Coronary artery (tissue), 2 donors: ENCODE measurements at regions not wholly inside any gene's neighbourhood (a gene's known extent, or its start where the extent isn't known, plus 50 kb on each side); places are given as distances from the start of the nearest gene placed in this dataset.
A peak's percentile ranks its signal among the peaks of the same experiment; 100 is the strongest.

Experiments used
- DNase-seq: peaks from one replicate; pipeline ENCODE4 v3.0.0-alpha.2; 2017; ENCODE audit warnings: low spot score
- H3K27ac ChIP-seq, 2 donors: fragments of 200-600 bp; sonication (generic); one replicate each; pipeline ENCODE4 v1.5.1; 2016 to 2019
- H3K4me3 ChIP-seq: fragments of 200-600 bp; sonication (generic); 2 replicates; pipeline ENCODE4 v1.5.1; 2016; ENCODE audit warnings: mild to moderate bottlenecking, moderate library complexity
- TF ChIP-seq, protein P1 (sequence below): fragments of 200-600 bp; sonication (generic); IDR thresholded peaks from one replicate; pipeline ENCODE4 v1.5.1; 2019; ENCODE audit warnings: antibody characterized with exemption

DNA sequence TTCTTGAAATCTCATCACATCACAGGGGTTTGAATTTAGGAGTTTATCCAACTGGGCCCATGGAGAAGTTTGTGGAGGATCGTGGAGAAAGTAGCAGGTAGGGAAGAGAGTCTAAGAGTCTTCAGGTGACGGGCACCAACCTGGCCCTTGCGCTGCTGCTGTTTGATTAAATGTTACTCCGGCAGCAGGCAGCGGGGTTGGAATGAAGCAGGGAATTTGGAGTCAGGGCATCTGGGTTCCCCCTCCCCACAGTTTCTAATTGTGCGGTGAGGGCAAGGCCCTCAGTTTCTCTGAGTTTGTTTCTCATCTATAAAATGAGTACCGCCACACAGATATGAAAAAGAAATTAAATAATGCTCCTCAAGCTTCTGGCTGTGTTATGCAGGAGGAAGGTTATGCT, 182.9 kb upstream of the RGMA start:
- TF ChIP-seq, protein P1, sequence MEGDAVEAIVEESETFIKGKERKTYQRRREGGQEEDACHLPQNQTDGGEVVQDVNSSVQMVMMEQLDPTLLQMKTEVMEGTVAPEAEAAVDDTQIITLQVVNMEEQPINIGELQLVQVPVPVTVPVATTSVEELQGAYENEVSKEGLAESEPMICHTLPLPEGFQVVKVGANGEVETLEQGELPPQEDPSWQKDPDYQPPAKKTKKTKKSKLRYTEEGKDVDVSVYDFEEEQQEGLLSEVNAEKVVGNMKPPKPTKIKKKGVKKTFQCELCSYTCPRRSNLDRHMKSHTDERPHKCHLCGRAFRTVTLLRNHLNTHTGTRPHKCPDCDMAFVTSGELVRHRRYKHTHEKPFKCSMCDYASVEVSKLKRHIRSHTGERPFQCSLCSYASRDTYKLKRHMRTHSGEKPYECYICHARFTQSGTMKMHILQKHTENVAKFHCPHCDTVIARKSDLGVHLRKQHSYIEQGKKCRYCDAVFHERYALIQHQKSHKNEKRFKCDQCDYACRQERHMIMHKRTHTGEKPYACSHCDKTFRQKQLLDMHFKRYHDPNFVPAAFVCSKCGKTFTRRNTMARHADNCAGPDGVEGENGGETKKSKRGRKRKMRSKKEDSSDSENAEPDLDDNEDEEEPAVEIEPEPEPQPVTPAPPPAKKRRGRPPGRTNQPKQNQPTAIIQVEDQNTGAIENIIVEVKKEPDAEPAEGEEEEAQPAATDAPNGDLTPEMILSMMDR, result no peak
- no peak for DNase-seq
- Histone ChIP-seq H3K27ac (no peak overlapping the region), H3K4me3 (no peak overlapping the region)

DNA sequence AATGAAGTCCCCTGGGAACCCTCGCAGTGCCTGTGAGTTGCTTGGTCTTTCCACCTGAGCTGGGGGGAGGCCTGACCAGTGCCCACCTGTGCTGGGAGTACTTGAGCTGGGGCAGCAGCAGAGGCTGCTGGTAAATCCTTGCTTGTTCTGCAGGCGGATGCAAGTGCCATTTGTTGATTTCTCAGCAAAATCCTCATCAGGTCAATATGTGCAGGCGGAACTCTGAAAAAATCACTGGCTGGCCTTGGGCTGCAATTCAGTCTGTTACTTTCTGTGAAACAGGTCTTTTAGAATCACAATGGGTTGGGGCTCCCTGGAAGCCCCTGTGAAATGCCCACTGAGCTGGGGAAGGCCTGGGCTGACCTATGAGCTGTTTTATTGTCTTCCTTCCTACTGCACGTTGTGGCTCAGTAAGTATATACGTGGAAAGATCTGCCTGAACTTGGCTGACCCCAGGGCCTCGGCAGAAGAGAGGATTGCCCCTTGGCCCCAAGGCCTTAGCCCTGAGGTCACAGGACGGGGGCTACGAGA, 182.0 kb upstream of the RGMA start:
- Histone ChIP-seq H3K27ac (no peak overlapping the region), H3K4me3 (no peak overlapping the region)
- TF ChIP-seq, protein P1, result no peak
- DNase-seq, result peak; percentile 47

DNA sequence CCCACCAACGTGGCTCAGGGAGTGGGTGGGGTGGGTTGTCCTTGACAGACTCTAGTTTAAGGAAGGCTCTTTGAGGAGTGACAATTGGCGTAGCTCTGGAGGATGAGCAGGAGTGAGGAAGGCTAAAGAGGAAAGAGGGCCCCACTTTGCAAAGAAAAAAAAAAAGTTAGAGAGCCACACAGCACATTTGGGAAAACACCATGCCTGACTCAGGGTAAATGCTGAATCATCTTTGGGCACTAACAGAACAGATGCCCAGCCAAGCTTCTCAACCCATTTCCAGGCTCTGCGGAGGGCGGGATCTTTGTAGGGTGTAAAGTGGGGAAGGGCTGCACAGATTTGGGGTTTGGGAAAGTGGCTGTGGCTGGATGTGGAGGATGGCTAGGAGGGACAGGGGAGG, 179.1 kb upstream of the RGMA start:
- DNase-seq, result no peak
- no peak overlapping the region for H3K27ac ChIP-seq
- TF ChIP-seq, protein P1, result no peak
- H3K4me3 ChIP-seq, result no peak overlapping the region

DNA sequence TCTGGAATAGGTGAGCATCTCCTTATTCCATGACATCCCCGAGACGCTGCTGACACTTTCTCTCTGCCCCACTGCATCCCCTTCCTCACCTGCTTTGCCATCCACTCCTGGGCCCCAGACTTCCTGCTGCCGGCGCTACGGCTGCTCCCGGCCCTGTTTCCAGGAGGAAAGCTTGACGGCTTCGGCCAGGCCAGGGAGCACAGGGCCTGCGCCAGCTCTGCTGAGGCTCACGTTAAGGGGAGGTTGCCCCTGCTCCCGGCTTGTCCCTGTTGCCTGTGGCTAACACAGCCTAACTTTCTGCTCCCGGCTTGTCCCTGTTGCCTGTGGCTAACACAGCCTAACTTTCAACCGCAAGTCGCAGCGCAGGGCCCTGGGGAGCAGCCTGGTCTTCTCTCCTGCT, 177.3 kb upstream of the RGMA start:
- Histone ChIP-seq H3K27ac (no peak overlapping the region), H3K4me3 (no peak overlapping the region)
- no peak for DNase-seq
- TF ChIP-seq, protein P1, result no peak

DNA sequence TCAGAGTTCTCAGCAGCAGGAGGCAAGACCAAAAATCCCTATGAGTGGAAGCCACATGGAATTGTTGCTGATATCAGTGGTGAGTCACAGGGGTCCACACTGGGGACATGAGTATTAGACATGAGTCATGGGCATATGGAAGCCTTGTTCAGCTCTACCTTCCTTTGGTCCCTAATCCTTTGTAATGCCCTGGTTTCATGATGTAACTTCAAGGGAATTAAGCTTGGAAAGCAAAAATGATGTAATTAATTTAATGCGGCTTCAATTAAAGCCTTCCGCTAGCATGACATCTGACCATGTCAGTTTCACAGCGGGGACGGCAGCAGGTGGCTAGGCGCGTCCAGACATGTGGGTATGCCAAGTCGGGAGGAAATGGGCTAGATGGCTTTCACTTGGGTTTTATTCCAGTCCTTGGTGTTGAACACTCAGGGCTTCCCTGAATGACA, 176.1 kb upstream of the RGMA start:
- Histone ChIP-seq H3K27ac (no peak overlapping the region), H3K4me3 (no peak overlapping the region)
- TF ChIP-seq, protein P1, result no peak
- DNase-seq, result no peak

DNA sequence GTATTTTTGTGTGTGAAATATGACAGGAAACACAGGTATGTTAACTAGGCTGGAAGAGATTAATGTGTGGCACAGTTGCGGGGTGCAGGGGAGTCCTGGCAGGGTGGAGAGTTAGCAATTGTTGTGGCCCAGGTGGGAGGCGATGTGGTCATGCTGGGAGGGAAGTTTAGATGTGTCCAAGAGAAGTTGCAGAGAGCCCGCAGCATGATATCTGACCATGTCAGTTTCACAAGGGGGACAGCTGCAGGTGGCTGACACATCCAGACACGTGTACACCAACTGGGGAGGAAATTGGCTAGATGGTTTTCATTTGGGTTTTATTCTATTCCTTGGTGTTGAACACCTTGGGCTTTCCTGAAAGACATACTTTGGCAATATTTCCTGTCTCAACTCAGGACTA, 172.8 kb upstream of the RGMA start:
- no peak for DNase-seq
- Histone ChIP-seq H3K27ac (no peak overlapping the region), H3K4me3 (no peak overlapping the region)
- TF ChIP-seq, protein P1, result no peak

DNA sequence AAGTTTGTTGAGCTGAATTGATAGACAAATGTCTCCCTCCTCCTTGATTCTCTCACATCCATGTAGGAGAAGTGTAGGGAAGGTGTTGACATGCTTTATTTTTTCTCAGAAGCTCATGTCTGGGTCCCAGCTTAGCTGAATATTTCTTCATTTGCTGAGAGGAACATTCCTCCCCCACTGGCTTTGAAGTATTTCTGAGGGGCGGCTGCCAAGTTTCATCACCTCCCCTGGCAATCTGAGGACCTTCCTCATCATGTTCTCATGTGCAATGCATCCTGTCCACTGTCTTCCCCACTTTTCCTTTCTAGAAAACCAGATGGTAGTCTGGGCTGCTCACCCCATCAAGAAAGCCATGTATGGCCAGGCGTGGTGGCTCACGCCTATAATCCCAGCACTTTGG, 168.9 kb upstream of the RGMA start:
- DNase-seq, result no peak
- TF ChIP-seq, protein P1, result no peak
- Histone ChIP-seq H3K27ac (no peak overlapping the region), H3K4me3 (no peak overlapping the region)
